ENCODE measurements at regions not wholly inside any gene's neighbourhood (a gene's known extent, or its start where the extent isn't known, plus 50 kb on each side); places are given as distances from the start of the nearest gene placed in this dataset.

DNA sequence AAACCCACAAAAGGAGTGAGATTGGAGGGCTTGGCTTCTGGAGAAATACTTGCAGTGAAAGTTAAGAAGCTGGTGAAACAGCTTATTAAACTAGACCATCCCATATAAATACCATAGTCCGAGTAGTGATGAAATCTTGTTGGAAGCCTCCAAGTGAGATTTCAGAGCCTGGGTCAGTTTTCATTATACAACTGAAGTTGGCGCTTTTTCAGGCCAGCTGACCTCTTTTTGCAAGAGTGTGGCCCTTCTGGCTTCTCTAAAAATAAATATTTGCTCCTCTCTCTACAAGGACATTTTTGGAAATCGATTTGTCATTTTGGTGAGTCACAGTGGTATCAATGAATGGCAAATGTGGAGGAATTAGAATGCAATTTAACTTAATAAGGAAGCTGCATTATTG lies 51.2 kb upstream of the THRB start:
- Histone ChIP-seq H3K27me3 (no peaks in the 10 kb centered on the region), H3K9me3 (no peaks in the 10 kb centered on the region), H3K36me3 (no peaks in the 10 kb centered on the region), H3K4me1 (peaks cover 13% of the 10 kb centered on the region), H3K27ac (no peak overlapping the region), H3K4me3 (no peak overlapping the region)
- intact Hi-C loops (cut with DNase I): no loop called here
- no peak for TF ChIP-seq CTCF (IDR thresholded peaks at IDR 0.05)
- no peak for DNase-seq
- peak; percentile 74 for ATAC-seq

DNA sequence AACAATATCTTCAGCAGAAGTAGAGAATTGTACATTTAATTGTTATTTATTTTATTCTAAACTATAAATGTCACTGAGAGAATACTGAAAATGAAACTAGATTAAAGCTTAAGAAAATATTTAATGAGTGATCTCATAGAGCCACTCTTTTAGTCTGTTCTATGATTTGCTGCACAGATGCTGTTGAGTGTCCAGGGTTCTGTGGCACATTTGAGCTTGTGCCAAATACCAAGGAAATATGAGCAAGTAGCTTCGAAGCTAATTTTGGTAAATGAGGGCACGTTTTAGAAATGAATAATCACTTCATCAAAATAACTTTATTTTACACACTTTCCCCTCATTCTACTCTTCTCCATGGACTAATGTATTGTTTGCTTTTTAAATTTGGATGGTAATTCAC lies 53.6 kb upstream of the THRB start:
- intact Hi-C loops (cut with DNase I): no loop called here
- TF ChIP-seq CTCF (IDR thresholded peaks at IDR 0.05): no peak
- no peak overlapping the region for H3K27ac ChIP-seq
- H3K27me3 ChIP-seq: no peaks in the 10 kb centered on the region
- peaks cover 13% of the 10 kb centered on the region for H3K4me1 ChIP-seq
- H3K4me3 ChIP-seq: no peak overlapping the region
- no peak for DNase-seq
- no peaks in the 10 kb centered on the region for H3K9me3 ChIP-seq
- ATAC-seq: no peak
- no peaks in the 10 kb centered on the region for H3K36me3 ChIP-seq

DNA sequence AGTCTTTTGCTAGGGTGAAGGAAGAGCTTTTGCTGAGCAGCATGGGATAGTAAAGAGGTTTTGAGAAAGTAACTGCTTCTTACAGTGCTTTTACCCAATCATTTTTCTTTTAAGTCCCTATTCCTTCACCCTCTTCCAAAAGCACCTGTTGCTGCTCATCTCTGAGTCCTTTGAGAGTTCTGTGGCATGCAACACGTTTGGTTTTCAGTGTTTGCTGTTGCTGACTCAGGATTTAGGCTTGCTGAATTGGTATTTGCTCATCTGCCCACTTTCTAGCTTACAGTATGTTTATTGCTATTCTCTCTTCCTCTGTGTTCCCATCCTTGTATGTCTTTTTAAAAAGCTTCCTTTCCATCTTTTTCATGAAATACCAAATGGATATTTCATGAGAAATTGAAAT lies 55.9 kb upstream of the THRB start:
- Histone ChIP-seq H3K27ac (no peak overlapping the region), H3K4me3 (no peak overlapping the region), H3K27me3 (no peaks in the 10 kb centered on the region), H3K36me3 (no peaks in the 10 kb centered on the region), H3K4me1 (peaks cover 10% of the 10 kb centered on the region), H3K9me3 (no peaks in the 10 kb centered on the region)
- no peak for TF ChIP-seq CTCF (IDR thresholded peaks at IDR 0.05)
- intact Hi-C loops (cut with DNase I): no loop called here
- DNase-seq (no peak), ATAC-seq (no peak)

DNA sequence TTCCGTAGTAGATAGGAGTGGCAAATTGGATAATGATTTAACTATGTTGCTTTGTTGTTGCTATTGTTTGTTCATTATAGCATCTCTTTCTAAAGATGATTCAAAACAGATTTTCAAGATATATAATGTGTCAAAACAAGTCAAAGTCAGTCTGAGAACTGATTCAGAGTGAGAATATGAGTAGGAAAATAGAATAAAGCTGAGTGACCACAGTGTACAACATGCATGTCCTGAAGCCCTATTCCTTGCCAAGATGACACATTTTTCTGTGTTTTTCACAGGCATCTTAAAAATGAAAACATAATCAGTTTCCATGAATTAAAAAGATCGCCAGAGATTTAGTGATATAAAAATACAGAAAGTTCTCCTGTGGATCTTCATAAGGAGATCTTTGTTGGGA lies 57.0 kb upstream of the THRB start:
- no peak for TF ChIP-seq CTCF (IDR thresholded peaks at IDR 0.05)
- Histone ChIP-seq H3K27ac (no peak overlapping the region), H3K4me3 (no peak overlapping the region), H3K4me1 (peaks cover under 1% of the 10 kb centered on the region), H3K9me3 (no peaks in the 10 kb centered on the region), H3K27me3 (no peaks in the 10 kb centered on the region), H3K36me3 (no peaks in the 10 kb centered on the region)
- ATAC-seq: no peak
- no peak for DNase-seq
- intact Hi-C loops (cut with DNase I): no loop called here

DNA sequence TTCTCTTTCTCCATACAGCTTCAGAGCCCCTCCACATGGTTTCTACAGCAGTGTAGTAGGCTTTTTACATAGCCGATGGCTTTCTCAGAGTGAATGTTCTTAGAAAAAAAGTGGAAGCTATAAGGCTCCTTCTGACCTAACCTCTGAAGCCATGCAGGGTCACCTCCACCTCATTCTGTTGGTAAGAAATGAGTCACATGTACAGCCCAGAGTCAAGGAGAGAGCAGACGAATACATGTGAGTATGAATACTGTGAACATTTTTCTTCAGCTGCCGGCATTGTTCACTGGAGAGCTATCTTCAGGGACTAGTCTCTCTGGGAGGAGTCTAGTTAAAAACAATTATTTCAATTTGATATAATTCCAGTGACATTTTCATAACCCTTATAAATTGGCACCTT lies 68.2 kb upstream of the THRB start:
- H3K4me3 ChIP-seq: no peak overlapping the region
- peaks cover 8% of the 10 kb centered on the region for H3K9me3 ChIP-seq
- no peak for DNase-seq
- intact Hi-C loops (cut with DNase I): no loop called here
- H3K27me3 ChIP-seq: no peaks in the 10 kb centered on the region
- no peaks in the 10 kb centered on the region for H3K4me1 ChIP-seq
- no peaks in the 10 kb centered on the region for H3K36me3 ChIP-seq
- no peak overlapping the region for H3K27ac ChIP-seq
- ATAC-seq: no peak
- no peak for TF ChIP-seq CTCF (IDR thresholded peaks at IDR 0.05)

DNA sequence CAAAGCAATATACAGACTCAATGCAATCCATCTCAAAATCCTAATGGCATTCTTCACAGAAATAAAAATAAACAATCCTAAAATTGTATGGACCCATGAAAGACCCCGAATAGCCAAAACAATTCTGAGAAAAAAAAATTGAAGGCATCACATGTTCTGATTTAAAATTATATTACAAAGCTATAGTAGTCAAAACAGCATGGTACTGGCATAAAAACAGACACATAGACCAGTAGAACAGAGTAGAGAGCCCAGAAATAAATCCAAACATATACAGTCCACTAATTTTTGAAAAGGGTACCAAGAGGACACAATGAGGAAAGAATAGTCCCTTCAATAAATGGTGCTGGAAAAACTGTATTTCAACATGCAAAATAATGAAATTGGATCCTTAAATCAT lies 70.4 kb upstream of the THRB start:
- H3K9me3 ChIP-seq: peaks cover 8% of the 10 kb centered on the region
- H3K27ac ChIP-seq: no peak overlapping the region
- H3K4me3 ChIP-seq: no peak overlapping the region
- intact Hi-C loops (cut with DNase I): no loop called here
- DNase-seq (no peak), ATAC-seq (no peak)
- H3K4me1 ChIP-seq: no peaks in the 10 kb centered on the region
- TF ChIP-seq CTCF (IDR thresholded peaks at IDR 0.05): no peak
- H3K27me3 ChIP-seq: no peaks in the 10 kb centered on the region
- no peaks in the 10 kb centered on the region for H3K36me3 ChIP-seq
